ENCODE measurements at regions not wholly inside any gene's neighbourhood (a gene's known extent, or its start where the extent isn't known, plus 50 kb on each side); places are given as distances from the start of the nearest gene placed in this dataset.

- Histone ChIP-seq H2AFZ (ENCODE audit: low read depth, low read length) (no peak overlapping the region), H3K9me3 (ENCODE audit: low read length) (no peaks in the 10 kb centered on the region), H3K27me3 (ENCODE audit: insufficient read depth, low read length) (no peaks in the 10 kb centered on the region), H3K36me3 (ENCODE audit: insufficient read depth, low read length) (no peaks in the 10 kb centered on the region), H3K4me3 (ENCODE audit: low read length) (no peak overlapping the region), H3K4me1 (ENCODE audit: insufficient read depth, low read length) (no peaks in the 10 kb centered on the region)
Observed at GRCh38 chr9:95629585-95629984, 112.8 kb upstream of the PTCH1 start.

- H3K4me3 ChIP-seq (ENCODE audit: low read length) = no peak overlapping the region
- no peaks in the 10 kb centered on the region for H3K36me3 ChIP-seq (ENCODE audit: insufficient read depth, low read length)
Observed at GRCh38 chr9:95627802-95628201, 111.0 kb upstream of the PTCH1 start.

GRCh38 chr9:95626885-95627558, 110.3 kb upstream of the PTCH1 start:
- no peaks in the 10 kb centered on the region for H3K27me3 ChIP-seq (ENCODE audit: insufficient read depth, low read length)
- H3K36me3 ChIP-seq (ENCODE audit: insufficient read depth, low read length) = no peaks in the 10 kb centered on the region
- no peak overlapping the region for H3K4me3 ChIP-seq (ENCODE audit: low read length)
- no peaks in the 10 kb centered on the region for H3K4me1 ChIP-seq (ENCODE audit: insufficient read depth, low read length)
- H3K9me3 ChIP-seq (ENCODE audit: low read length) = no peaks in the 10 kb centered on the region
- H2AFZ ChIP-seq (ENCODE audit: low read depth, low read length) = no peak overlapping the region

More at GRCh38 chr9:95627802-95628201, 111.0 kb upstream of the PTCH1 start:
- Histone ChIP-seq H3K27me3 (ENCODE audit: insufficient read depth, low read length) (no peaks in the 10 kb centered on the region), H2AFZ (ENCODE audit: low read depth, low read length) (no peak overlapping the region), H3K4me1 (ENCODE audit: insufficient read depth, low read length) (no peaks in the 10 kb centered on the region), H3K9me3 (ENCODE audit: low read length) (no peaks in the 10 kb centered on the region)

- H2AFZ ChIP-seq (ENCODE audit: low read depth, low read length) = no peak overlapping the region
- no peaks in the 10 kb centered on the region for H3K4me1 ChIP-seq (ENCODE audit: insufficient read depth, low read length)
- H3K27me3 ChIP-seq (ENCODE audit: insufficient read depth, low read length) = no peaks in the 10 kb centered on the region
- H3K36me3 ChIP-seq (ENCODE audit: insufficient read depth, low read length) = no peaks in the 10 kb centered on the region
- H3K9me3 ChIP-seq (ENCODE audit: low read length) = no peaks in the 10 kb centered on the region
- H3K4me3 ChIP-seq (ENCODE audit: low read length) = no peak overlapping the region
Observed at GRCh38 chr9:95626341-95626740, 109.6 kb upstream of the PTCH1 start.

GRCh38 chr9:95623640-95624039, 106.9 kb upstream of the PTCH1 start:
- no peaks in the 10 kb centered on the region for H3K36me3 ChIP-seq (ENCODE audit: insufficient read depth, low read length)
- no peak overlapping the region for H3K4me3 ChIP-seq (ENCODE audit: low read length)
- H3K4me1 ChIP-seq (ENCODE audit: insufficient read depth, low read length) = no peaks in the 10 kb centered on the region
- no peaks in the 10 kb centered on the region for H3K27me3 ChIP-seq (ENCODE audit: insufficient read depth, low read length)
- no peak overlapping the region for H2AFZ ChIP-seq (ENCODE audit: low read depth, low read length)
- H3K9me3 ChIP-seq (ENCODE audit: low read length) = no peaks in the 10 kb centered on the region

GRCh38 chr9:95620722-95621121, 104.0 kb upstream of the PTCH1 start:
- Histone ChIP-seq H3K27me3 (ENCODE audit: insufficient read depth, low read length) (no peaks in the 10 kb centered on the region), H2AFZ (ENCODE audit: low read depth, low read length) (no peak overlapping the region), H3K4me3 (ENCODE audit: low read length) (no peak overlapping the region), H3K4me1 (ENCODE audit: insufficient read depth, low read length) (no peaks in the 10 kb centered on the region), H3K36me3 (ENCODE audit: insufficient read depth, low read length) (no peaks in the 10 kb centered on the region), H3K9me3 (ENCODE audit: low read length) (no peaks in the 10 kb centered on the region)

- H2AFZ ChIP-seq (ENCODE audit: low read depth, low read length) = no peak overlapping the region
- H3K27me3 ChIP-seq (ENCODE audit: insufficient read depth, low read length) = no peaks in the 10 kb centered on the region
- H3K36me3 ChIP-seq (ENCODE audit: insufficient read depth, low read length) = no peaks in the 10 kb centered on the region
- H3K9me3 ChIP-seq (ENCODE audit: low read length) = no peaks in the 10 kb centered on the region
- no peaks in the 10 kb centered on the region for H3K4me1 ChIP-seq (ENCODE audit: insufficient read depth, low read length)
- H3K4me3 ChIP-seq (ENCODE audit: low read length) = no peak overlapping the region
Observed at GRCh38 chr9:95620314-95620713, 103.5 kb upstream of the PTCH1 start.

GRCh38 chr9:95615246-95615645, 98.5 kb upstream of the PTCH1 start:
- Histone ChIP-seq H3K36me3 (ENCODE audit: insufficient read depth, low read length) (no peaks in the 10 kb centered on the region), H2AFZ (ENCODE audit: low read depth, low read length) (no peak overlapping the region), H3K4me1 (ENCODE audit: insufficient read depth, low read length) (no peaks in the 10 kb centered on the region), H3K9me3 (ENCODE audit: low read length) (no peaks in the 10 kb centered on the region), H3K4me3 (ENCODE audit: low read length) (no peak overlapping the region), H3K27me3 (ENCODE audit: insufficient read depth, low read length) (no peaks in the 10 kb centered on the region)

- Histone ChIP-seq H3K4me3 (ENCODE audit: low read length) (no peak overlapping the region), H3K36me3 (ENCODE audit: insufficient read depth, low read length) (no peaks in the 10 kb centered on the region), H3K4me1 (ENCODE audit: insufficient read depth, low read length) (no peaks in the 10 kb centered on the region), H3K9me3 (ENCODE audit: low read length) (no peaks in the 10 kb centered on the region), H2AFZ (ENCODE audit: low read depth, low read length) (no peak overlapping the region), H3K27me3 (ENCODE audit: insufficient read depth, low read length) (no peaks in the 10 kb centered on the region)
Observed at GRCh38 chr9:95613670-95614069, 96.9 kb upstream of the PTCH1 start.

GRCh38 chr9:95611354-95611753, 94.6 kb upstream of the PTCH1 start:
- Histone ChIP-seq H3K27me3 (ENCODE audit: insufficient read depth, low read length) (no peaks in the 10 kb centered on the region), H3K4me1 (ENCODE audit: insufficient read depth, low read length) (peaks cover 18% of the 10 kb centered on the region), H2AFZ (ENCODE audit: low read depth, low read length) (no peak overlapping the region)

GRCh38 chr9:95610006-95610785, 93.4 kb upstream of the PTCH1 start:
- no peaks in the 10 kb centered on the region for H3K9me3 ChIP-seq (ENCODE audit: low read length)
- peaks cover 30% of the 10 kb centered on the region for H3K4me1 ChIP-seq (ENCODE audit: insufficient read depth, low read length)
- no peak overlapping the region for H3K4me3 ChIP-seq (ENCODE audit: low read length)
- no peaks in the 10 kb centered on the region for H3K27me3 ChIP-seq (ENCODE audit: insufficient read depth, low read length)
- no peak overlapping the region for H2AFZ ChIP-seq (ENCODE audit: low read depth, low read length)
- no peaks in the 10 kb centered on the region for H3K36me3 ChIP-seq (ENCODE audit: insufficient read depth, low read length)

More at GRCh38 chr9:95611354-95611753, 94.6 kb upstream of the PTCH1 start:
- Histone ChIP-seq H3K36me3 (ENCODE audit: insufficient read depth, low read length) (no peaks in the 10 kb centered on the region), H3K4me3 (ENCODE audit: low read length) (no peak overlapping the region), H3K9me3 (ENCODE audit: low read length) (no peaks in the 10 kb centered on the region)

GRCh38 chr9:95609426-95609825, 92.7 kb upstream of the PTCH1 start:
- Histone ChIP-seq H3K27me3 (ENCODE audit: insufficient read depth, low read length) (no peaks in the 10 kb centered on the region), H3K4me1 (ENCODE audit: insufficient read depth, low read length) (peaks cover 32% of the 10 kb centered on the region), H3K9me3 (ENCODE audit: low read length) (no peaks in the 10 kb centered on the region), H3K36me3 (ENCODE audit: insufficient read depth, low read length) (no peaks in the 10 kb centered on the region), H2AFZ (ENCODE audit: low read depth, low read length) (no peak overlapping the region), H3K4me3 (ENCODE audit: low read length) (no peak overlapping the region)

GRCh38 chr9:95608341-95608740, 91.6 kb upstream of the PTCH1 start:
- no peak overlapping the region for H3K4me3 ChIP-seq (ENCODE audit: low read length)
- peaks cover 32% of the 10 kb centered on the region for H3K4me1 ChIP-seq (ENCODE audit: insufficient read depth, low read length)
- H3K9me3 ChIP-seq (ENCODE audit: low read length) = no peaks in the 10 kb centered on the region
- H3K36me3 ChIP-seq (ENCODE audit: insufficient read depth, low read length) = no peaks in the 10 kb centered on the region
- no peak overlapping the region for H2AFZ ChIP-seq (ENCODE audit: low read depth, low read length)
- no peaks in the 10 kb centered on the region for H3K27me3 ChIP-seq (ENCODE audit: insufficient read depth, low read length)

All from neuron (in vitro differentiated cells).